ENCODE measurements at regions not wholly inside any gene's neighbourhood (a gene's known extent, or its start where the extent isn't known, plus 50 kb on each side); places are given as distances from the start of the nearest gene placed in this dataset.

- TF ChIP-seq ZFX (IDR thresholded peaks at IDR 0.05): no peak
- TF ChIP-seq CTCF (conservative IDR thresholded peaks at IDR 0.05): no peak
- H3K27ac ChIP-seq: no peak overlapping the region
Measured at GRCh38 chr3:110031975-110032374, 694.6 kb upstream of the DPPA4 start.

GRCh38 chr3:110059431-110059830, 722.1 kb upstream of the DPPA4 start:
- TF ChIP-seq CTCF (conservative IDR thresholded peaks at IDR 0.05) (no peak), ZFX (IDR thresholded peaks at IDR 0.05) (no peak)
- no peak overlapping the region for H3K27ac ChIP-seq

- H3K27ac ChIP-seq: no peak overlapping the region
- TF ChIP-seq CTCF (conservative IDR thresholded peaks at IDR 0.05): no peak
- no peak for TF ChIP-seq ZFX (IDR thresholded peaks at IDR 0.05)
Measured at GRCh38 chr3:110062716-110063115, 725.4 kb upstream of the DPPA4 start.

GRCh38 chr3:110063178-110063577, 725.8 kb upstream of the DPPA4 start:
- TF ChIP-seq CTCF (conservative IDR thresholded peaks at IDR 0.05) (no peak), ZFX (IDR thresholded peaks at IDR 0.05) (no peak)
- no peak overlapping the region for H3K27ac ChIP-seq

- no peak for TF ChIP-seq ZFX (IDR thresholded peaks at IDR 0.05)
- TF ChIP-seq CTCF (conservative IDR thresholded peaks at IDR 0.05): no peak
- no peak overlapping the region for H3K27ac ChIP-seq
Measured at GRCh38 chr3:110066206-110066605, 728.9 kb upstream of the DPPA4 start.

- TF ChIP-seq ZFX (IDR thresholded peaks at IDR 0.05): no peak
- no peak for TF ChIP-seq CTCF (conservative IDR thresholded peaks at IDR 0.05)
- no peak overlapping the region for H3K27ac ChIP-seq
Measured at GRCh38 chr3:110067527-110067926, 730.2 kb upstream of the DPPA4 start.

GRCh38 chr3:110069761-110070160, 732.4 kb upstream of the DPPA4 start:
- H3K27ac ChIP-seq: no peak overlapping the region
- TF ChIP-seq ZFX (IDR thresholded peaks at IDR 0.05) (no peak), CTCF (conservative IDR thresholded peaks at IDR 0.05) (no peak)
